GM21360 (cell line): ENCODE measurements at regions not wholly inside any gene's neighbourhood (a gene's known extent, or its start where the extent isn't known, plus 50 kb on each side); places are given as distances from the start of the nearest gene placed in this dataset.
"Not testable (repeated sequence)": the region's sequence is repeated elsewhere in the genome, so short reads cannot be mapped to it uniquely, and the experiment has no call there.

Experiments
- ATAC-seq: cut with Tn5 transposase; IDR thresholded peaks from one replicate; pipeline ENCODE4 v1.9.1; 2021; ENCODE audit warnings: mild to moderate bottlenecking, moderate library complexity; ENCODE audit not compliant: unreplicated experiment

DNA sequence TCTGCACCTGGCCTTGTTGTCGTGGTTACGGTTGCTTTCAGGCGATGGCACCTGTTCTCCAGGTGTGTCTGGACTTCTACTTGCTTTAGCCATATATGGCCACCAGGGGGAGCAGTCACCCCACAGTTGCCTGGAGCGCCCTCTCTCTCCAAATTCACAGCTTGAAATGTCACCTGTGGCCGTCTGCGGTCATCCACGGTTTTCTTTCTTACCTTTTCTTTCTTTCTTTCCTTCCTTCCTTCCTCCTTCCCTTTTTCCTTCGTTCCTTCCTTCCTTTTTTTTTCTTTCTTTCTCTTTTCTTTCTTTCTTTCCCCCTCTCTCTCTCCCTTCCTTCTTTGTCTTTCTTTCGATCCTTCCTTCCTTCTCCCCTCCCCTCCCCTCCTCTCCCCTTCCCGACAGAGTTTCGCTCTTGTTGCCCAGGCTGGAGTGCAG is 150.5 kb upstream of the VKORC1L1 start:
- ATAC-seq, result no peak

- not testable (repeated sequence) for ATAC-seq
These were observed 145.7 kb upstream of the VKORC1L1 start for GRCh38 chr7:65727182-65727581.

DNA sequence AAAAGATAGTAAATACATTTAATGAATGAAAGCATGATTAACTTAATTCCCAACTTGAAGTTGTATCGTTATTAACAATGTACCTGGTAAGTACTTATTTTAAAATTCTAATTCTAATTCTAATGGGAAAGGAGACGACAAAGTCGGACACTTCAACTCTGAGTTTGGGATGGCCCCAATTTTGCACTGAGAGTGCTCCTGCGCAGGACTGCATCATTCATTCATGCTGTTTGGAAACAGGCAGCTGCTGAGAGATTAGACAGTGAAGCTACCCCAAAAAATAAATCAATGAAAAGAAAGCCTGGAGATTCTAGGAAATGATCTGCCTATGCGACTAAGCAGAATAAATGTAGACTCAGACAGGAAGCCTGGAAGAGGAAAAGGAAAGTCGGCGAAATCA is 141.7 kb upstream of the VKORC1L1 start:
- ATAC-seq, result no peak

GRCh38 chr7:65731562-65732035 is 141.3 kb upstream of the VKORC1L1 start:
- no peak for ATAC-seq

DNA sequence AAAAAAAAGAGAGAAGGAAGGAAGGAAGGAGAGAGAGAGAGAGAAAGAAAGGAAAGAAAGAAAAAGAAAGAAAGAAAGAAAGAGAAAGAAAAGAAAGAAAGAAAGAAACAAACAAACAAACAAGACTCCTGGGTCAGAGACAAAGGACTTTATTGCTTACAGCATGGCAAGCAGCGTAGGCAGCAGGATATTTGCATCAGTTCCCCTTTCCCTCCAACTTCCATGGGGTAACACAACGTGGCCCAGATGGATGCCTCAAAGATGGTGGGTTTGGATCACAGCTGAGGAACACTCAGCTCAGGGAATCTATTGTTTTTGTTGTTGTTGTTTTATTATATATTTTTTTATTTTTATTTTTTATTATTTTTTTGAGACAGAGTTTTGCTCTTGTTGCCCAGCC is 128.5 kb upstream of the VKORC1L1 start:
- ATAC-seq, result no peak

DNA sequence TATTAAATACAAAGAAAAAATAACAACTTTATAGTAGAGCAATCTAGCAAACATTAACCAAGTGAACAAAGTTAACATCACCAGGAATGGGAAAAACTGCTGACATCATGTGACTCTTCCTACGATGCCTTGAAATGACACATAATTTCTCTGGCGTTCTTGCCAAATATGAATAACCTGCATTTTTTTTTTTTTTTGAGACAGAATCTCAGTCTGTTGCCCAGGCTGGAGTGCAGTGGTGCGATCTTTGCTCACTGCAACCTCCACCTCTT is 126.5 kb upstream of the VKORC1L1 start:
- no peak for ATAC-seq

GRCh38 chr7:65749039-65749438 is 123.8 kb upstream of the VKORC1L1 start:
- no peak for ATAC-seq

- no peak for ATAC-seq
These were observed 123.4 kb upstream of the VKORC1L1 start for GRCh38 chr7:65749518-65749917.

DNA sequence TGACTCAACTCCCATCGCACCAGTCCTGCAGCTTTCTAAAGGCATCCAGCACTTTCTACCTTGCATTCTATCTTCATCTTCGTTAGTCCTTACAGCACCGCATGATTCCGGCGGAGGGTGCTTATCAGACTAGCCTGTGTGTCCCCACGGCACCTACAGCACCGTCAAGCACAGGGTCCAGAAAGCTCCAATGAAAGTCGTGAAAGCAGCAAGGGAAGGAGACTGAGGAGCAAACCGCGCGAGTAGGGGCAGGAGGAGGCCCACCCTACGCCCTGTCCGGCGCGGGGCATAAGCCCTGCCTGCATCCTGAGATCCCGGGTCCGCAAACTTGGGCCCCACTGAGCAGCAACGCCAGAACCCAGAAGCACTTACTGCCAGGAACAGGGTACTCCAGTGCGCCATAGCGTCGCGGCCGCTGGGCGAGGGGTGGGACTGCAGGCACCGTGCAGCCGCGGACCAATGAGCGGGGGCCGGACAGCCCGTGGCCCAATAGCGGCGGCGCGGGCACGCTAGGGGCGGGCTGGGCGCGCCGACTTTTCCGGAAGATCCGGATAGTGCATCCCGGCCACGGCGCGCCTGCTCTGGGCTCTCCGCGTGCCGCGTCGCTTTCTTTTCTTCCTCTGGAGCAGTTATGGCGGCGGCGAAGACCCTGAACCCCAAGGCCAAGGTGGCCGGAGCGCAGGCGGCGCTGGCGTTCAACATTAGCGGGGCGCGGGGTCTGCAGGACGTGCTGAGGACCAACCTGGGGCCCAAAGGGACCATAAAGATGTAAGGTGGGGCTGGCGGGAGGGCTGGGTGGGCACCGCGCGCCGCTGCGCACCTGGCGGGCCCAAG is 122.1 kb upstream of the VKORC1L1 start:
- ATAC-seq, result peak; percentile 98

DNA sequence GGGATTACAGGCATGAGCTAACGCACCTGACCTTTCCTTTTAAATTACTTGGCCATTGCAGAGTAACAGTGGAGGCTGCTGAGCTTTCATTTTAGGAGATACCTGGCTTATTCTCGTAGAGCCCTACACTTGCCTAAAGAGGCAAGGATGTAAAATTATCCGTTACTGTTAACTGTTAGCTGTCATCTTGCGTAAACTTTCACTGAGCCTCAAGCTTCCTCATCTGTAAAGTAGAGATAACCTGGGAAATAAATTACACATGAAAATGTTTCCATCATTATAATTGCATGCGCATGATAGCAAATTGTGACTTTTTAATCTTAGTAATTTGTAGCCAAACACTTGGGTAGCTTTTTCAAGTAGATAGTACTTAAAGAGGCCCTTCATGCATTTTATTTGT is 118.8 kb upstream of the VKORC1L1 start:
- ATAC-seq, result not testable (repeated sequence)

DNA sequence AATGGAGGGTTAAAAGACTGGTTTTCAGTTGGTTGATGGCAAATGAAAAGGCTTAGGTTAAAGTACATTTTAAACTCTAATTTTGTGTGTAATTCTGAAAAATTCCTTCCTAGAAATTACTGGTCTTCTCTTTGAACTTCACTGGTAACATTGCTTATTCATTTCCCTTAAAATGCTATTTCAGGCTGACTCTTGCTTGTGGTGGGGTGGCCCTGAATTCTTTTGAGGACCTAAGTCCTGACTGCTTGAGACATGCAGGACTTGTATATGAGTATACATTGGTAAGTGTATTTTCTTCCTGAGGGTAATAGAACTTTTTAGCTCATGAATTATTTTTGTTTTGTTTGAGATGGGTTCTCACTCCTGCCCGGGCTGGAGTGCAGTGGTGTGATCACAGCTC is 113.9 kb upstream of the VKORC1L1 start:
- ATAC-seq, result not testable (repeated sequence)

DNA sequence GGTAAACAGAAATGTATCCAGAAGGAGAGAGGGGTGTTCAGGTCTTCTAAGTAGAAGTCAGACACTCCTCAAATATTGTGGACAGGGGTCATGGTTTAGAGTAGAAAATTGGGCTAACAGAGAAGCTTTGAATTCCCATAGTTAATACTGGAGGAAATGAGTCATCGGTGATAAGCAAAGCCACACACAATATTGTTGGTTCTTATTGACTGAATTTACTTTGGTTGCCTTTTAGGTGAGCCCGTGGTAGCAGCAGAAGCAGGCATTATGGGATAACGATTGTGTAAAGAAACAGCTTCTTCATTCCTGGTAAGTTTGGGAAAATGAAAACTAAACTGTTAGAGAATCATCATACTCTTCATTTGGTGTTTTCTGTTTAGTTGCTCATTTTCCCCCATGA is 110.2 kb upstream of the VKORC1L1 start:
- not testable (repeated sequence) for ATAC-seq

GRCh38 chr7:65763114-65763513 is 109.8 kb upstream of the VKORC1L1 start:
- ATAC-seq, result not testable (repeated sequence)

GRCh38 chr7:65770473-65771225 is 102.2 kb upstream of the VKORC1L1 start:
- ATAC-seq, result peak; percentile 98

DNA sequence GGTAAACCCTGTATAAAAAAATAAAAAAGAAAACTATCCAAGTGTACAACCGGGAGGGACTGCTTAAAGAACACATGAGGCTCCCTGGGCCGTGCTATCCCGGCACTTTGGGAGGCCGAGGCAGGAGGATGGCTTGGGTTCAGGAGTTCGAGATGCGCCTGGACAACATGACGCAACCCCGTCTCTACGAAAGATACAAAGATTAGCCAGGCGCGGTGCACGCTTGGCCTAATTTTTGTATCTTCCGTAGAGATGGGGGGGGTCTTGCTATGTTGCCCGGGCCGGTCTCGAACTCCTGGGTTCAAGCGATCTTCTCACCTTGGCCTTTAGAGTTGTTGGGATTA is 101.7 kb upstream of the VKORC1L1 start:
- ATAC-seq, result not testable (repeated sequence)

- ATAC-seq, result not testable (repeated sequence)
These were observed 96.2 kb upstream of the VKORC1L1 start for GRCh38 chr7:65776677-65777076.

DNA sequence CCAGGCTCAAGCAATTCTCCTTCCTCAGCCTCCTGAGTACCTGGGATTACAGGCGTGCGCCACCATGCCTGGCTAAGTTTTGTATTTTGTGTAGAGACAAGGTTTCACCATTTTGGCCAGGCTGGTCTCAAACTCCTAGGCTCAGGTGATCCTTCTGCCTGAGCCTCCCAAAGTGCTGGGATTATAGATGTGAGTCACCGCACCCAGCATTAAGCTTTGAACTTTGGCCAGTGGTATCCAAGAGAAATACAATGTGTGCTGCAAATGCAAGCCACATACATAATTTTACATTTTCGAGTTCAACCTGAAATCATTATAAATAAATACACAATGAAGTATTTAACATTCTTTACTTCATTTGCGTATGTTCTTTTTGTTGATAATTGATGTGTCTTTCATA is 82.9 kb upstream of the VKORC1L1 start:
- not testable (repeated sequence) for ATAC-seq

DNA sequence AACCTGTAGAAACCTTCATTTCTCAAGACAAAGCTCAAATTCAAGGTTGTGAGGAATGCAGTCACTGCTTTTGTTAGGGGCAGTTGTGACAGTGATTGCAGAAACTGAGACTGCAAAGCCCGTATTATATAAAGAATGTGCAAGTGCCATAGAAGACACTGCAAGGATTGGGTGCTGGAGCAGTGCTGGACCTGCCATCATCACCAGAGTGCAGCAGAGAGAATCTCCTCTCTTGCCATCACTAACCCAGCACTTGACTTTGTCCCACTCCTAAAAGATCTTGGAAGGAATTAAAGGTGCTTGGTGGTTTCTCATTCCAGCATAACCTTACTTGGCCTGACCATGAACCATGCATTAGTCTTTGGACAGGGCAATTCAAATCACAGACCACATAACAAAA is 81.1 kb upstream of the VKORC1L1 start:
- not testable (repeated sequence) for ATAC-seq

DNA sequence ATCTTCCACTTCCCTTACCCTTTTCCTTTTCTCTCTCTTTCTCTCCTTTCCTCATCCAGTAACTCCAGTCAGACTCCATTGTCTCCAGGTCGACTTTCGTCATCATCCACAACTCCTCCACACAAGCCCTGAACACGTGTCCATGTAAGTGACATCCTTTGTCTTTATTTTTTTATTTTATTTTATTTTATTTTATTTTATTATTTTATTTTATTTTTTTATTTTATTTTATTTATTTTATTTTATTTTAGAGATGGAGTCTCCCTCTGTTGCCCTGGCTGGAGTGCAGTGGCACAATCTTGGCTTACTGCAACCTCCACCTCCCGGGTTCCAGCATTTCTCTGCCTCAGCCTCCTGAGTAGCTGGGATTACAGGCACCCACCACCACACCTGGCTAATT is 80.1 kb upstream of the VKORC1L1 start:
- not testable (repeated sequence) for ATAC-seq

- not testable (repeated sequence) for ATAC-seq
These were observed 78.0 kb upstream of the VKORC1L1 start for GRCh38 chr7:65794671-65795391.

DNA sequence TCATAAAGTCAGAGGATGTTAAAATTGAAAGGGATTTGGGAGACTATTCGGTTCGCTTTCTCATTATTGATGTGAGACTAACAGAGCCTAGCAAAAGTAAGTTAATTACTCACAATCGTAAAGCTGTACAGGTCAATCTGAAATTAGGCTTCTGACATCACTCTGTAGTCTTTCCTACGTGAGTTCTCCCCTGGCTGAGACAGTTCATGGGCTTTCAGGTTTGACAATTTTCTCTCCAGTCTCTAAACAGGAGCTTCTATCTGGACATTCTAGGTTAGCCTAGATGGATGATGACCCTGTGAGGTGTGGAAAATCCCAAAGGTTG is 77.5 kb upstream of the VKORC1L1 start:
- not testable (repeated sequence) for ATAC-seq

DNA sequence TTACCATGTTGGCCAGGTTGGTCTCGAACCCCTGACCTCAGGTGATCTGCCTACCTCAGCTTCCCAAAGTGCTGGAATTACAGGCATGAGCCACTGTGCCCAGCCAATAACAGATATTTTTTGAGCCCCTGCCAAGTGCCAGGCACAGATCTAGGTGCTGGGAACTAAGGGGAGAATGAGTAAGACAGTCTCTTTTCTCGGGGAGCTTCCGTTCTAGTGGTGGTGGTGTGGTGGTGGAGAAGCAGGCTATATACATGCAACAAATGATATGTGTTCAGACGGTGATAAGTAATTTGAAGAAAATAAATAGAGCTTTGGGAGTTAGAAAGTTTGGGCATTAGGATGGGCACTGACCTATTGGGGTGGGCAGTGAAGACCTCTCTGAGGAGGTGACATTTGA is 76.7 kb upstream of the VKORC1L1 start:
- ATAC-seq, result no peak
